Stimulated activated effector memory CD8-positive, alpha-beta T cell treated with anti-CD3 and anti-CD28 coated beads, Interleukin-12 subunit alpha, Interleukin-12 subunit beta, amount 100 ng/mL, for 72 hours (primary cell): ENCODE measurements at regions not wholly inside any gene's neighbourhood (a gene's known extent, or its start where the extent isn't known, plus 50 kb on each side); places are given as distances from the start of the nearest gene placed in this dataset.
A peak's percentile ranks its signal among the peaks of the same experiment; 100 is the strongest.
"Not testable (repeated sequence)": the region's sequence is repeated elsewhere in the genome, so short reads cannot be mapped to it uniquely, and the experiment has no call there.

ENCODE experiments used
- ATAC-seq: fragments of 150-1000 bp; cut with Tn5 transposase; 2 replicates; pipeline ENCODE4 v1.10.0; 2021
- DNase-seq, 2 donors: peaks; one replicate each; pipeline ENCODE4 v3.0.0; 2021 to 2022; ENCODE audit warnings: low spot score in 2 of 2
- H3K27ac Mint-ChIP-seq: one replicate; pipeline ENCODE4 v1.8.0; 2022; ENCODE audit warnings: mild to moderate bottlenecking, mixed read lengths
- H3K36me3 Mint-ChIP-seq: one replicate; pipeline ENCODE4 v1.8.0; 2022; ENCODE audit warnings: mild to moderate bottlenecking, mixed read lengths
- H3K4me1 Mint-ChIP-seq: one replicate; pipeline ENCODE4 v1.8.0; 2022; ENCODE audit warnings: mixed read lengths
- H3K4me3 Mint-ChIP-seq: one replicate; pipeline ENCODE4 v1.8.0; 2022; ENCODE audit warnings: mild to moderate bottlenecking, mixed read lengths
- H3K9me3 Mint-ChIP-seq: one replicate; pipeline ENCODE4 v1.8.0; 2022; ENCODE audit warnings: mixed read lengths

- Mint-ChIP-seq H3K9me3 (no peaks in the 10 kb centered on the region), H3K27ac (no peak overlapping the region), H3K4me3 (no peak overlapping the region), H3K4me1 (no peaks in the 10 kb centered on the region), H3K36me3 (no peaks in the 10 kb centered on the region)
- ATAC-seq (no peak), DNase-seq (no peak)
Measured at GRCh38 chr2:224181534-224182155, 142.6 kb upstream of the SERPINE2 start.

- DNase-seq = no peak
- no peak for ATAC-seq
- Mint-ChIP-seq H3K27ac (no peak overlapping the region), H3K9me3 (no peaks in the 10 kb centered on the region), H3K4me1 (no peaks in the 10 kb centered on the region), H3K36me3 (no peaks in the 10 kb centered on the region), H3K4me3 (no peak overlapping the region)
Measured at GRCh38 chr2:224180810-224181209, 141.7 kb upstream of the SERPINE2 start.

DNA sequence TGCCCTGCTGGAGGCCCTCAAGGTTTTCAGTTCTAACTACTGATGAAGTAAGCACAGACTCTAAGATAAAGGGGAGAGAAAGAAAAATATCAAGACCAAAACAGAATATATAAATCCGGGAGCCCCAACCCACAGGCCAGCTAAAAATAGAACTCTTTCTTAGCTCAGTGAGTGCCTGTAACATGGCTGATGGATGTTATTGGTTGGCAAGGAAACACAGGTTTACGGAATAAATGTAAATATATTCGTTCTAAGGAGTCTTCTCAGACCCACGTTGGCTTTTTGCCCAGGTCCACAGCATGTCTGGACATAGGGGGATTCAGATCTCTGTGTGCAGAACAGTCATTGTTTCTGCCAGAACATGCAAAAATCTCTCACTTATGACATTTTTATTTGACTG is 139.0 kb upstream of the SERPINE2 start:
- Mint-ChIP-seq H3K4me3 (no peak overlapping the region), H3K36me3 (no peaks in the 10 kb centered on the region), H3K9me3 (no peaks in the 10 kb centered on the region), H3K4me1 (no peaks in the 10 kb centered on the region), H3K27ac (no peak overlapping the region)
- ATAC-seq = no peak
- no peak for DNase-seq

DNA sequence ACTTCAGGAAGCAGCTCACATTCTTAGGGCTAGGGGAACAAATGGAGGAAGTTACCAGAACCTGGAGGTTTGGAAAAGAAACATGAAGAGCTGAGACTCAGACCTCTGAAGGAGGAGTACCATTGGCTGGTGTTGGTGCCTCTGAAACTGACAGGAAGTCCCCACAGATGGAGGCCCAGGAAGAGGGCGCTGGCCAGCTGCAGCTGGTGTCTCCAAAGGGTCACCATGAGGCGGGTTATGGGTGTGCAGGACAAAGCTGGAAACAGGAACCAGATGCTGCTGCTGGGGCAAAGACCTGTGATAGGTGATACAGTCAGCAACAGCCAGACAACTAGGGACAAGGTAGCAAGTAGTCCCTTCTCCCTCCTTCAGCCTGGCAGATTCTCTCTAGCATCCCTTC is 136.5 kb upstream of the SERPINE2 start:
- no peaks in the 10 kb centered on the region for H3K36me3 Mint-ChIP-seq
- DNase-seq (no peak), ATAC-seq (no peak)
- no peaks in the 10 kb centered on the region for H3K9me3 Mint-ChIP-seq
- H3K27ac Mint-ChIP-seq = no peak overlapping the region
- no peaks in the 10 kb centered on the region for H3K4me1 Mint-ChIP-seq
- H3K4me3 Mint-ChIP-seq = no peak overlapping the region

DNA sequence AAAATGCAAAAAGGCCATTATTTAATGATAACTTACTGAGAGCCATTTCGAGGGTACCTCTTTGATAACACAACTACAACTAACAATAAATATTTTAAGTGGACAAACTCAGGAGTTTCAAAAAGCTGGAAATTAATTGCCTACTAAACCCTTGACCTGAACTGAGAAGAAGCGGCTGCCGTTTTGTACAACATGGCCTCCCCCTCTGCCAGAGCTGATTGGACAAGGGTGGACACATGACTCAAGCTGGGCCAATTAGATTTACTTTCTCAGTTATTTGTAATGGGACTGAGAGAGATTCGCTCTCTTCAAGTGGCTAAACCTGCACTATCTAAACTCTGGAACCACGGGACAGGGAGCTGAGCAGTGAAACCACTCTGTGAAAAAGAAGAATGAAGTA is 135.9 kb upstream of the SERPINE2 start:
- no peak for ATAC-seq
- Mint-ChIP-seq H3K4me3 (no peak overlapping the region), H3K27ac (no peak overlapping the region), H3K4me1 (no peaks in the 10 kb centered on the region), H3K36me3 (no peaks in the 10 kb centered on the region), H3K9me3 (no peaks in the 10 kb centered on the region)
- DNase-seq = no peak

- ATAC-seq = no peak
- Mint-ChIP-seq H3K9me3 (no peaks in the 10 kb centered on the region), H3K36me3 (no peaks in the 10 kb centered on the region), H3K4me3 (no peak overlapping the region), H3K4me1 (no peaks in the 10 kb centered on the region), H3K27ac (no peak overlapping the region)
- no peak for DNase-seq
Measured at GRCh38 chr2:224174521-224174920, 135.4 kb upstream of the SERPINE2 start.

DNA sequence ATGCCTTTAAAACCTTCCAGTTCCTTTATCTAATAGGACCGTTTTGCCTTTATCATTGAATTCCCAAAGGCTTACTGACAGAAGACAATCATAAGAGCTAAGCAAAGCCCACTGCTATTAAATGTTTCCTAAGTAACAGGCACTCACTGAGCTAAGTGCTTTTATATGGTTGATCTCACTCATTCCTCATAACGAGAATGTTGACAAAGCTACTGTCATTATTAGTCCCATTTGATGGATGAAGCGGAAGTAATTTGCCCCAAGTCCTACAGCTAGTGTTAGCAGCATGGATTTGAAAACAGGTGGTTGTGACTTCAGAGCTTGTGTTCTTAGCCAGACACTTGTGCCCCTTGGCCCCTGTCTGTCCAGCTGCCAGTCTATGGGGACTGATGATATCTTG is 134.8 kb upstream of the SERPINE2 start:
- ATAC-seq (no peak), DNase-seq (no peak)
- Mint-ChIP-seq H3K9me3 (no peaks in the 10 kb centered on the region), H3K4me3 (no peak overlapping the region), H3K27ac (no peak overlapping the region), H3K36me3 (no peaks in the 10 kb centered on the region), H3K4me1 (no peaks in the 10 kb centered on the region)

GRCh38 chr2:224173210-224173609 is 134.1 kb upstream of the SERPINE2 start:
- Mint-ChIP-seq H3K4me3 (no peak overlapping the region), H3K27ac (no peak overlapping the region), H3K36me3 (no peaks in the 10 kb centered on the region), H3K4me1 (no peaks in the 10 kb centered on the region), H3K9me3 (no peaks in the 10 kb centered on the region)
- DNase-seq (no peak), ATAC-seq (no peak)

DNA sequence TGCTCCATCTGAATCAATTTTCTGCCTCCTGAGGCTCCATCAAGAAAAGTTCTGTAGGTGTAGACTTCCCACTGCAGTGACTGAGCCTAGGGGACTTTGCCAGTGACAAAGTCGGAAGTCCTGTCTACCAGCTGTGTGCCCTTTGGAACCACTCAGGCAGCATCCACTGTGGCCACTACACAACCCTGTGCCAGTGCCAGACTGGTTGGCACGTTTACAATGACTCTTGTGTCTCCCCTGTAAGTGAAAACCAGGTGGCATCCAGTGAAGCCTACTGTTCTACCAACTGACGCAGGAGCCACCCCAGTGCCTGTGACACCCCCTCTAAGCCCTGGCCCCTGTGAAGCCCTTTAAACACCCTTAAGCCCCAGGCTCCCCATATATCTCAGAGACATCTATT is 132.1 kb upstream of the SERPINE2 start:
- no peaks in the 10 kb centered on the region for H3K9me3 Mint-ChIP-seq
- peak; percentile 24 for ATAC-seq
- DNase-seq = no peak
- no peaks in the 10 kb centered on the region for H3K36me3 Mint-ChIP-seq
- no peak overlapping the region for H3K27ac Mint-ChIP-seq
- H3K4me1 Mint-ChIP-seq = no peaks in the 10 kb centered on the region
- no peak overlapping the region for H3K4me3 Mint-ChIP-seq

DNA sequence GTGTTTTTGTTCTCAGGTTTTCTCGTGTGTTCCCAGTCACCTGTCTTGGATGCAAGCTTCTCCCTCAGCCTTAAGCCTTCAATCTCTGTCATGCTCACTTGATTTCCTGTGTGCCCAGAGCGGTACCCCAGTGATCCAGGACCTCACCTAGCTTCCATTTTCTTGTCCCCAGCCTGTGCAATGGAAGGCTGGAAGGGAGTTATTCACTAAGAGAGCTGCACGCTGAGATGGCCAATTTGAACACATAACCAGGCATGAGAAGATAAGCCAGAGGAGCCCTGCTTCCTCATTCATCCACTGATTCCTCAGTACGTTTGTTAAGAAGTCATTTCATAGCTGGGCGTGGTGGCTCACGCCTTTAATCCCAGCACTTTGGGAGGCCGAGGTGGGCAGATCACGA is 130.8 kb upstream of the SERPINE2 start:
- H3K9me3 Mint-ChIP-seq = no peaks in the 10 kb centered on the region
- no peaks in the 10 kb centered on the region for H3K4me1 Mint-ChIP-seq
- H3K36me3 Mint-ChIP-seq = no peaks in the 10 kb centered on the region
- no peak overlapping the region for H3K27ac Mint-ChIP-seq
- DNase-seq (no peak), ATAC-seq (no peak)
- no peak overlapping the region for H3K4me3 Mint-ChIP-seq

- H3K36me3 Mint-ChIP-seq, ATAC-seq, H3K4me3 Mint-ChIP-seq, H3K4me1 Mint-ChIP-seq, H3K27ac Mint-ChIP-seq, DNase-seq, H3K9me3 Mint-ChIP-seq: not testable (repeated sequence)
Measured at GRCh38 chr2:224167781-224168180, 128.7 kb upstream of the SERPINE2 start.

GRCh38 chr2:224166654-224167053 is 127.6 kb upstream of the SERPINE2 start:
- H3K4me1 Mint-ChIP-seq = no peaks in the 10 kb centered on the region
- no peak overlapping the region for H3K27ac Mint-ChIP-seq
- no peaks in the 10 kb centered on the region for H3K9me3 Mint-ChIP-seq
- H3K36me3 Mint-ChIP-seq = no peaks in the 10 kb centered on the region
- no peak overlapping the region for H3K4me3 Mint-ChIP-seq
- no peak for DNase-seq
- ATAC-seq = no peak

DNA sequence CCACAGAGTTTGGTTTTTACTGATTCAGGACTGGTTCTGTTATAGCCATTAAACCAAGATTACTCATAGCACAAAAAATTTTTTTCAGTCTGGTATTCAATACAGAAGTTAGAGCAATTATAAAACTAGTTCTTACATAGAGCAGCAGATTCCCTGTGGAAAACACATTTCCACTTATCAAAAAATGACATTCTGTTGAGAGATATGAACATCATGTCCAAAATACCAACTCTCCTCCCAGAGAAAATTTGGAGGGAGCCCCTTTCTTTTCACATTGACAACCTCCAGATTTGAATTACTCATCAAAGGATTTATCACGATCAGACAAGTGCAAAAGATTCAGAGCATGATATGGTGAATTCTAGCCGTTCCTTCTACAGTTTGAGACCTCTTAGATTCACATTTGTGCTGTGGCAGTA is 126.8 kb upstream of the SERPINE2 start:
- ATAC-seq (no peak), DNase-seq (no peak)
- no peaks in the 10 kb centered on the region for H3K9me3 Mint-ChIP-seq

GRCh38 chr2:224163566-224164307 is 124.7 kb upstream of the SERPINE2 start:
- Mint-ChIP-seq H3K4me3 (no peak overlapping the region), H3K9me3 (no peaks in the 10 kb centered on the region), H3K4me1 (no peaks in the 10 kb centered on the region), H3K36me3 (no peaks in the 10 kb centered on the region), H3K27ac (no peak overlapping the region)
- no peak for DNase-seq
- ATAC-seq = no peak

More for the DNA sequence above, 126.8 kb upstream of the SERPINE2 start:
- H3K4me3 Mint-ChIP-seq = no peak overlapping the region
- no peaks in the 10 kb centered on the region for H3K4me1 Mint-ChIP-seq
- no peaks in the 10 kb centered on the region for H3K36me3 Mint-ChIP-seq
- H3K27ac Mint-ChIP-seq = no peak overlapping the region

- Mint-ChIP-seq H3K36me3 (no peaks in the 10 kb centered on the region), H3K9me3 (no peaks in the 10 kb centered on the region), H3K4me1 (no peaks in the 10 kb centered on the region), H3K4me3 (no peak overlapping the region), H3K27ac (no peak overlapping the region)
- no peak for DNase-seq
- ATAC-seq = no peak
Measured at GRCh38 chr2:224162122-224162521, 123.0 kb upstream of the SERPINE2 start.

- no peaks in the 10 kb centered on the region for H3K4me1 Mint-ChIP-seq
- H3K9me3 Mint-ChIP-seq = no peaks in the 10 kb centered on the region
- ATAC-seq = no peak
- no peak overlapping the region for H3K4me3 Mint-ChIP-seq
- no peak for DNase-seq
- H3K36me3 Mint-ChIP-seq = no peaks in the 10 kb centered on the region
- no peak overlapping the region for H3K27ac Mint-ChIP-seq
Measured at GRCh38 chr2:224161712-224162111, 122.6 kb upstream of the SERPINE2 start.
